OCI-LY7 (cell line): ENCODE measurements at regions not wholly inside any gene's neighbourhood (a gene's known extent, or its start where the extent isn't known, plus 50 kb on each side); places are given as distances from the start of the nearest gene placed in this dataset.

ENCODE experiments used
- EZH2phosphoT487 ChIP-seq: fragments of 200-600 bp; sonication (generic); IDR thresholded peaks from 2 replicates; pipeline ENCODE4 v1.6.1; 2018; ENCODE audit warnings: low read depth, borderline replicate concordance, mild to moderate bottlenecking, mixed run types, antibody characterized with exemption, low read length, moderate library complexity, mixed read lengths
- TF ChIP-seq, protein P1 (sequence below): fragments of 200-600 bp; sonication (generic); conservative IDR thresholded peaks from 2 replicates; pipeline ENCODE4 v1.5.1; 2014; ENCODE audit warnings: mild to moderate bottlenecking, antibody characterized with exemption, low read length, moderate library complexity, mixed read lengths

GRCh38 chr10:128985036-128985435, 482.0 kb upstream of the MGMT start:
- TF ChIP-seq, protein P1, sequence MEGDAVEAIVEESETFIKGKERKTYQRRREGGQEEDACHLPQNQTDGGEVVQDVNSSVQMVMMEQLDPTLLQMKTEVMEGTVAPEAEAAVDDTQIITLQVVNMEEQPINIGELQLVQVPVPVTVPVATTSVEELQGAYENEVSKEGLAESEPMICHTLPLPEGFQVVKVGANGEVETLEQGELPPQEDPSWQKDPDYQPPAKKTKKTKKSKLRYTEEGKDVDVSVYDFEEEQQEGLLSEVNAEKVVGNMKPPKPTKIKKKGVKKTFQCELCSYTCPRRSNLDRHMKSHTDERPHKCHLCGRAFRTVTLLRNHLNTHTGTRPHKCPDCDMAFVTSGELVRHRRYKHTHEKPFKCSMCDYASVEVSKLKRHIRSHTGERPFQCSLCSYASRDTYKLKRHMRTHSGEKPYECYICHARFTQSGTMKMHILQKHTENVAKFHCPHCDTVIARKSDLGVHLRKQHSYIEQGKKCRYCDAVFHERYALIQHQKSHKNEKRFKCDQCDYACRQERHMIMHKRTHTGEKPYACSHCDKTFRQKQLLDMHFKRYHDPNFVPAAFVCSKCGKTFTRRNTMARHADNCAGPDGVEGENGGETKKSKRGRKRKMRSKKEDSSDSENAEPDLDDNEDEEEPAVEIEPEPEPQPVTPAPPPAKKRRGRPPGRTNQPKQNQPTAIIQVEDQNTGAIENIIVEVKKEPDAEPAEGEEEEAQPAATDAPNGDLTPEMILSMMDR = no peak
- TF ChIP-seq EZH2phosphoT487 = no peak
